Coronary artery (tissue), 2 donors: ENCODE measurements at regions not wholly inside any gene's neighbourhood (a gene's known extent, or its start where the extent isn't known, plus 50 kb on each side); places are given as distances from the start of the nearest gene placed in this dataset.

ENCODE experiments used
- DNase-seq: peaks from one replicate; pipeline ENCODE4 v3.0.0-alpha.2; 2017; ENCODE audit warnings: low spot score
- H3K27ac ChIP-seq, 2 donors: fragments of 200-600 bp; sonication (generic); one replicate each; pipeline ENCODE4 v1.5.1; 2016 to 2019
- H3K4me3 ChIP-seq: fragments of 200-600 bp; sonication (generic); 2 replicates; pipeline ENCODE4 v1.5.1; 2016; ENCODE audit warnings: mild to moderate bottlenecking, moderate library complexity
- TF ChIP-seq, protein P1 (sequence below): fragments of 200-600 bp; sonication (generic); IDR thresholded peaks from one replicate; pipeline ENCODE4 v1.5.1; 2019; ENCODE audit warnings: antibody characterized with exemption

DNA sequence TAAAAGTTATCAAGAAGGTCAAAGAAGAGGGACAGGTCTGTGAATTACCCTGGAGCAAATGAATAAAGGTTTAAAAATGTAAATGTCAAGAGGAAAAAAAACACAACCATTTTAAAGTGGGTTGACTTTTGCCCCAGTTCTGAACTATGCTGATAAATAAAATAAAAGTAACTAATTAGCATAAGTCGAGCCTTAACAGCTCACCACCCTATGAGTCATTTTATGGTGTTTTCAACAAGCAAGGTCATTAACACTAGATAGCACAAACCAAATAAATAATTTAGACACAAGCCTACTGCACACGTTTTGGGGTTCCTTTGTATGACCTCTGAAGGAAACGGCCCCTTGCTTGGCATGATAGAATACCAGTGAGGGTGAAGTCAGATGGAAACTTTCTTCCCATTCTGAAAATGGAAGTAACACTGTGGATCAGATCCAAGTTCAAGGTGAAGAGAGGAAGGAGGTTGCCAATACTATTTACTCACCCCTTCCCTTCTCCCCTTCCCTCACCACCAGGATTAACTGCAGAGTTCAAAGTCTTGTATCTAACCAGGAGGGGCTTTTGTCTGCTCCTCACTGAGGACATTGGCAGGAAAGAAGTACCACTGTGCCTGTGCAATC, 380.0 kb upstream of the ACVR2A start:
- H3K4me3 ChIP-seq = no peak overlapping the region
- TF ChIP-seq, protein P1, sequence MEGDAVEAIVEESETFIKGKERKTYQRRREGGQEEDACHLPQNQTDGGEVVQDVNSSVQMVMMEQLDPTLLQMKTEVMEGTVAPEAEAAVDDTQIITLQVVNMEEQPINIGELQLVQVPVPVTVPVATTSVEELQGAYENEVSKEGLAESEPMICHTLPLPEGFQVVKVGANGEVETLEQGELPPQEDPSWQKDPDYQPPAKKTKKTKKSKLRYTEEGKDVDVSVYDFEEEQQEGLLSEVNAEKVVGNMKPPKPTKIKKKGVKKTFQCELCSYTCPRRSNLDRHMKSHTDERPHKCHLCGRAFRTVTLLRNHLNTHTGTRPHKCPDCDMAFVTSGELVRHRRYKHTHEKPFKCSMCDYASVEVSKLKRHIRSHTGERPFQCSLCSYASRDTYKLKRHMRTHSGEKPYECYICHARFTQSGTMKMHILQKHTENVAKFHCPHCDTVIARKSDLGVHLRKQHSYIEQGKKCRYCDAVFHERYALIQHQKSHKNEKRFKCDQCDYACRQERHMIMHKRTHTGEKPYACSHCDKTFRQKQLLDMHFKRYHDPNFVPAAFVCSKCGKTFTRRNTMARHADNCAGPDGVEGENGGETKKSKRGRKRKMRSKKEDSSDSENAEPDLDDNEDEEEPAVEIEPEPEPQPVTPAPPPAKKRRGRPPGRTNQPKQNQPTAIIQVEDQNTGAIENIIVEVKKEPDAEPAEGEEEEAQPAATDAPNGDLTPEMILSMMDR = no peak
- no peak for DNase-seq
- H3K27ac ChIP-seq = no peak overlapping the region

DNA sequence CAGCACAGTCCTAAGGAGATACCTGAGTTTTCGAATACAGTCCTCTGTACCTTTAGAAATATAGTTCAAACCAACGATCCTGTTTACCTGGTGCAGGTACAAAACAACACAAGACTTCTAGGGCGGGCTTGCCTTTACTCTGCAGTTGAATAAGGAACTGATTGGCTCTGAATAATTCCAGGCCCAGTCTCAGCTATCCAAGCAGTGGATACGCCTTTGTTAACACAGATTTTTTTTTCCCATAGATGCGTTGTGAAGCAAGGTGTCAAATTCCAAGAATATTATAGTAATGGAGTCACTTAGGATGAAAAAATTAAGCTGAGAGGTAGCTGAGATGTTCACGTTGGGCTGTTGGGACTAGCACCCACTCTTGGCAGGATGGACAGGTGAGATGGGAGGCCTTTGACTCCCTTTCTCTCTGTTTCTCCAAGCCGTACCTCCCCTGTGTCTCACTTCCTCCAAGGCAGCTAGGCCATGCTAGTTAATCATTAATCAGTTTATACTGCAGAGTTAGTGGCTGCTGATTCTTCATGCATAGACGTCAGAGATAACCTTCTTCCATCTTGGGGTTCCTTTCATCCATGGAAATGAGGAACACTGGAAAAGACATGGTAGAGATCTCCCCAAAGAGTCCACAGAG, 380.8 kb upstream of the ACVR2A start:
- Histone ChIP-seq H3K4me3 (no peak overlapping the region), H3K27ac (no peak overlapping the region)
- TF ChIP-seq, protein P1 = no peak
- no peak for DNase-seq

DNA sequence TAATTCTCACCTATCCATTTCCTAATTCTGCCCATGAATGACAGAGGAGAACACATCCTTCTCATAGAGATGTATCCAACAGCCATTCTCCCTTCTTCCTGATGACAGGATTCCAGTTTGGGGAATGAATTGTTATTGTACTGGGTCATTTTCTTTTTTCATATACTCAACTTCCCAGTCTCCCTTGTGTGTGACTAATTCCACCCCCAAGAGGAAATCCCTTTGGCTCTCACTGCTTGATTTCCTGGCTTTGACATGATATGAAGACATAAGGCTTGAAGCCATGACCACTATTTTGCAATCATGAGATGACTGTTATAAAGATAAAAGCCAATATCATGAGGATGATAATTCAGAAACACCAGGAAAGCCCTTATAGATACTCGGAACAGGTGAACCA, 384.7 kb upstream of the ACVR2A start:
- no peak for DNase-seq
- TF ChIP-seq, protein P1 = no peak
- Histone ChIP-seq H3K4me3 (no peak overlapping the region), H3K27ac (no peak overlapping the region)

DNA sequence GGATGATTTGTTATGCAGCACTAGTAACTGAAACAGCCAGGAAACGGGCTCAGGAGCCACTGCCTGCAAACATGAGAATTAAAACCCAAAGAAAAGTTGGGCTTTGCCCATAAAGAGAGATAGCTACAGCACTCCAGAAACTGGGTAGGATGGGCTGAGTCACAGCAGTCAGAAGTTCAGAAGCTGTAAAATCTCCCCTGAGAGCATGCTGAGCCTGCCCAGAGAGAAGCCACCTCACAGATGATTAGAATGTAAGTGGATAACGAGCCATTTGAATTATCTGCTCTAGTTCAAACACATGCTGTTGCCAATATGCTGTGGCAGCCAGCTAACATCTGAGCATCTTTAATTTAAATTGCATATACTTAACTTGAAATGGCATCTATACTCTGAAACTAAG, 388.1 kb upstream of the ACVR2A start:
- no peak for DNase-seq
- no peak overlapping the region for H3K4me3 ChIP-seq
- TF ChIP-seq, protein P1 = no peak
- H3K27ac ChIP-seq = no peak overlapping the region

DNA sequence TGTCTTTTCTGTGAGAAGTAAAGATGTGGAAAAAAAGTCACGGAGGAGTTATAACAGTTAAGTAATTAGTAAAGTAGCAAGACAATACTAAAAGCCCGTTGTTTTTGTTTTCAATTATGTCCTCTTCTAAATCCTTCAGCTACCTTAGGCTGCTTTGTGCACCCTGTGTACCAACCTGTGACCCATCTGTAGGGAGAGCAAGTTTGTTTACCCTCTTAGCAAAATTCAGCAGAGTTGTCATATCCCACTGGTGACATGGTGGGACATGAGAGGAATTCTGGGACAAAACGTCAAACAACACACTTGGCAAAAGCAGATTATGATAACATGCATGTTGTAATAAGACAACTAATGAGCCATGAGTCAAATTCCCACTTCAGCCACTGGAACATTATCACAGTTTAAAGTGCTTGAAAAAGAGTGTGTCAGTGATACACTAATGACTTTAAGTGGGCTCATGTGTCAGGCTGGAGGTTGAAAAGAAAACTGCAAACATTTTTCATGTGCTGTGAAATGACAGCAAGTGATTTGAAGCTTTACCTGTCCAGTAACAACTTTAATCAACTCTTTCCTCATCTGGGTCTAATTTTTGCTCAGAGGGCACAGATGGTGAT, 392.8 kb upstream of the ACVR2A start:
- TF ChIP-seq, protein P1 = no peak
- no peak overlapping the region for H3K27ac ChIP-seq
- no peak for DNase-seq
- no peak overlapping the region for H3K4me3 ChIP-seq

DNA sequence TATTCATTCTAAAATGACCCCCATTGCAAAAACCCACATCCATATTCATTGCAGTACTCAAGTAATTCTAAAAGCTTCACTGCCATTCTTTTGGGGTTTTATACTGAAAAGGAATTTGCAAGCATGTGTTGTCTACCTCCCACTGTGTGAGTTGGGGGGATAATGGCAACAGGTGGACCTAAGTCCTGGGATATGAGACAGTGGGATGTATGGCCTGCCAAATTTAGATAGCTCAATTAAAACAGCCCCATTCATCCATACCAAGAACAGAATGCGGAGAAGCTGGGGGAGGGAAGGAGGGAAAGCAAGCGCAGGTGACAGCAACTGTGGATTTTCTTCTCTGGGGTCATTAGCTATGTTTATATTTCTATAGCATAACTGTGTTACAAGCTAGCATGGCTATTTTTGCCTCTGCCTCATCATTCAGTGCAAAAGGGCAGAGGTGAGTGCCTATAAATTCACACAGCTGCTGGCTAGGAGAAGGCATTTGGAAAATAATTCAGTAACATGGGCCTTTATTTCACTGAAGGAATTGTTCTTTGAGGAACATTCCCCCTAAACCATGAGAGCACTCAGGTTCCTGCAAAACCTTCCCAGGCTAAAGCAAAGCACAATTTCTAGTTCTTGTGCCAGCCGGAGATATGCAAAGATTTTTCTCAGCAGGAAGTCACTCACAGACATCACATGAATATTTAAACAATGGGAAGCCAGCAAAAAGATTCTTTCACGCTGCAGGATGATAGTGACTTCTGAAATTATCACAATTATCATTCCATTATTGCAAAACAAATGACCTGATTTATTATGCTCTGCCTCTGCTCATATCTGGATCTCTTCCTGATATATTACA, 393.9 kb upstream of the ACVR2A start:
- no peak for DNase-seq
- Histone ChIP-seq H3K4me3 (no peak overlapping the region), H3K27ac (no peak overlapping the region)
- TF ChIP-seq, protein P1 = no peak
